Sigmoid colon (tissue), 4 donors: ENCODE measurements at regions not wholly inside any gene's neighbourhood (a gene's known extent, or its start where the extent isn't known, plus 50 kb on each side); places are given as distances from the start of the nearest gene placed in this dataset.

Experiments used
- EP300 ChIP-seq, 4 donors: sonication (generic); formaldehyde crosslinking; IDR thresholded peaks; one replicate each; pipeline ENCODE4 v1.6.1; 2017; ENCODE audit warnings: antibody characterized with exemption in 4 of 4
- POLR2A ChIP-seq, 2 donors: fragments of 450-650 bp; IDR thresholded peaks; one replicate each; pipeline ENCODE4 v1.6.1; 2016; ENCODE audit warnings: antibody characterized with exemption in 2 of 2, mild to moderate bottlenecking in 2 of 2, moderate library complexity in 2 of 2
- POLR2AphosphoS5 ChIP-seq, 4 donors: sonication (generic); formaldehyde crosslinking; IDR thresholded peaks; one replicate each; pipeline ENCODE4 v1.6.1; 2017; ENCODE audit warnings: antibody characterized with exemption in 4 of 4
- TF ChIP-seq, protein P1 (sequence below), 4 experiments: fragments of 450-650 bp in 3 of 4; fragments of 200-600 bp in 1 of 4; IDR thresholded peaks; one replicate each; pipeline ENCODE4 v1.5.1; 2016 to 2019; ENCODE audit warnings: antibody characterized with exemption in 4 of 4, mild to moderate bottlenecking in 3 of 4, moderate library complexity in 2 of 4

GRCh38 chr11:11731311-11732083 is 109.7 kb upstream of the GALNT18 start:
- no peak for TF ChIP-seq POLR2AphosphoS5 (IDR thresholded peaks at IDR 0.05)
- no peak for TF ChIP-seq POLR2A (IDR thresholded peaks at IDR 0.05)
- TF ChIP-seq, protein P1, sequence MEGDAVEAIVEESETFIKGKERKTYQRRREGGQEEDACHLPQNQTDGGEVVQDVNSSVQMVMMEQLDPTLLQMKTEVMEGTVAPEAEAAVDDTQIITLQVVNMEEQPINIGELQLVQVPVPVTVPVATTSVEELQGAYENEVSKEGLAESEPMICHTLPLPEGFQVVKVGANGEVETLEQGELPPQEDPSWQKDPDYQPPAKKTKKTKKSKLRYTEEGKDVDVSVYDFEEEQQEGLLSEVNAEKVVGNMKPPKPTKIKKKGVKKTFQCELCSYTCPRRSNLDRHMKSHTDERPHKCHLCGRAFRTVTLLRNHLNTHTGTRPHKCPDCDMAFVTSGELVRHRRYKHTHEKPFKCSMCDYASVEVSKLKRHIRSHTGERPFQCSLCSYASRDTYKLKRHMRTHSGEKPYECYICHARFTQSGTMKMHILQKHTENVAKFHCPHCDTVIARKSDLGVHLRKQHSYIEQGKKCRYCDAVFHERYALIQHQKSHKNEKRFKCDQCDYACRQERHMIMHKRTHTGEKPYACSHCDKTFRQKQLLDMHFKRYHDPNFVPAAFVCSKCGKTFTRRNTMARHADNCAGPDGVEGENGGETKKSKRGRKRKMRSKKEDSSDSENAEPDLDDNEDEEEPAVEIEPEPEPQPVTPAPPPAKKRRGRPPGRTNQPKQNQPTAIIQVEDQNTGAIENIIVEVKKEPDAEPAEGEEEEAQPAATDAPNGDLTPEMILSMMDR (IDR thresholded peaks at IDR 0.05), result no peak
- TF ChIP-seq EP300 (IDR thresholded peaks at IDR 0.05), result no peak
